ENCODE measurements at regions not wholly inside any gene's neighbourhood (a gene's known extent, or its start where the extent isn't known, plus 50 kb on each side); places are given as distances from the start of the nearest gene placed in this dataset.

- TF ChIP-seq SOX6 (IDR thresholded peaks at IDR 0.05) = no peak
- peak; percentile 77 for TF ChIP-seq SOX6 (CRISPR knock-in tag; IDR thresholded peaks at IDR 0.05)
- TF ChIP-seq ZMYM4 (CRISPR knock-in tag; IDR thresholded peaks at IDR 0.05) = no peak
- TF ChIP-seq RCOR2 (CRISPR knock-in tag; IDR thresholded peaks at IDR 0.05) = peak; percentile 89; the same call in 1 of the 2 replicates
- TF ChIP-seq IKZF4 (CRISPR knock-in tag; IDR thresholded peaks at IDR 0.05; ENCODE audit: borderline replicate concordance, low read depth, not compliant biosample characterization) = no peak
- no peak for TF ChIP-seq MTF2 (CRISPR knock-in tag; IDR thresholded peaks at IDR 0.05; ENCODE audit: borderline replicate concordance)
- TF ChIP-seq SYNCRIP (IDR thresholded peaks at IDR 0.05; ENCODE audit: insufficient read depth, low read depth, low read length) = no peak
- TF ChIP-seq FUBP1 (CRISPR knock-in tag; IDR thresholded peaks at IDR 0.05; ENCODE audit: borderline replicate concordance) = no peak
- no peak for TF ChIP-seq GPBP1L1 (CRISPR knock-in tag; IDR thresholded peaks at IDR 0.05)
- no peak for TF ChIP-seq RFXANK (CRISPR knock-in tag; IDR thresholded peaks at IDR 0.05)
- no peak; the same call in 1 of the 2 replicates for TF ChIP-seq ZNF263 (CRISPR knock-in tag; IDR thresholded peaks at IDR 0.05)
- peak; percentile 83 for TF ChIP-seq ETV5 (CRISPR knock-in tag; IDR thresholded peaks at IDR 0.05; ENCODE audit: borderline replicate concordance)
- TF ChIP-seq RBM22 (optimal IDR thresholded peaks at IDR 0.05; ENCODE audit: low read length) = no peak
- 0 out of 2 replicates have a peak, but pooled peaks have one; percentile 25 for TF ChIP-seq HBP1 (CRISPR knock-in tag; IDR thresholded peaks at IDR 0.05; ENCODE audit: low read depth)
- no peak for TF ChIP-seq ZNF782 (CRISPR knock-in tag; IDR thresholded peaks at IDR 0.05; ENCODE audit: borderline replicate concordance)
- TF ChIP-seq ZNF619 (CRISPR knock-in tag; IDR thresholded peaks at IDR 0.05) = no peak
- no peak for TF ChIP-seq NFYC (CRISPR knock-in tag; IDR thresholded peaks at IDR 0.05)
- no peak for TF ChIP-seq CCAR2 (optimal IDR thresholded peaks at IDR 0.05; ENCODE audit: low read depth, low read length)
- TF ChIP-seq HOXD1 (CRISPR knock-in tag; IDR thresholded peaks at IDR 0.05) = no peak
- no peak; the same call in 1 of the 2 replicates for TF ChIP-seq POLR2AphosphoS5 (IDR thresholded peaks at IDR 0.05; ENCODE audit: low read depth, low read length)
- no peak for TF ChIP-seq ARNT (IDR thresholded peaks at IDR 0.05)
- no peak for TF ChIP-seq HIVEP1 (CRISPR knock-in tag; IDR thresholded peaks at IDR 0.05)
- peak; percentile 67; the same call in 1 of the 2 replicates for TF ChIP-seq FOXP4 (CRISPR knock-in tag; IDR thresholded peaks at IDR 0.05)
- TF ChIP-seq MEIS1 (CRISPR knock-in tag; IDR thresholded peaks at IDR 0.05; ENCODE audit: borderline replicate concordance) = no peak
- peak; percentile 61; the same call in 1 of the 2 replicates for TF ChIP-seq RXRA (CRISPR knock-in tag; IDR thresholded peaks at IDR 0.05)
These were observed 348.0 kb downstream of the BUD13 start (continued) for GRCh38 chr11:116424615-116425261.

Measured in HepG2 (cell line).